ENCODE measurements at regions not wholly inside any gene's neighbourhood (a gene's known extent, or its start where the extent isn't known, plus 50 kb on each side); places are given as distances from the start of the nearest gene placed in this dataset.

DNA sequence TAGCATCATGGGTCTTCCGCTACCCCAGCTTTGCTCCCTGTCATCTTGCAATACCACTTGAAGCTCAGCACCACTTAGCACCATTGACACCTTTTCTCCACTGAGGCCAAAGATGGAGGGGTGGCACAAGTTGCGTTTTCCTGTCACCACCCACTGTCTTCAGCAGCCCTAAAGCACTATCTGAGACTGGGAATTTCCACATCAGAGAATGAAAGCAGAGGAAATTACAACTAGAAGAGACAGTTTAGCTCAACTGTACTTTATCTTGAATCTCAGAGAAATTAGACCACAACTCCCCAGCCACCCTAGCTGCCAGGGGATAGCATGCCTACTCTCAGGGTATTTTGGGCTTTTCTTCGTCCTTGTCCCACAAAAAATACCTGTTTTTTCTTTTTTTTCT is 111.0 kb downstream of the DDIT4L start:
- intact Hi-C loops (cut with micrococcal nuclease), result no loop called here

DNA sequence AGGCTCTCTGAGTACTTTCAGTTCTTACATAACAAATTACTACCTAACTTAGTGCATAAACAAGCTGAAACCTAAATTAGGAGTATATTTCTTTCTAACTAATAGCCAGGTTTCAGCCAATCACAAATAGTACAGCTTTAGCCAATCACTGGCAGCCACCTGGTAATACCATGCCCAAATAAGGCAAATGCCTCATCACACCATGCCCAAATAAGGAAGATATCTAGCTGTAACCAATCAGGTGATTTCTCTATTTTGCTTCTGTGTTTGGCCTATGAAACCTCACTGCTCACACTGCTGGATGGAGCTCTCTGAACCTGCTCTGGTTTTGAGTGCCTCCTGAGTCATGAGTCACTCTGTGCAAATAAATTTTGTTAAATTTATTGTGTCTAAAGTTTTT is 113.5 kb downstream of the DDIT4L start:
- H3K27me3 ChIP-seq (ENCODE audit: control insufficient read depth in 2 of 2, insufficient read depth in 2 of 2, low read length in 2 of 2), result no peaks in the 10 kb centered on the region
- no peak overlapping the region for H3K4me3 ChIP-seq (replicated peaks in 1 of 3; ENCODE audit: low read depth in 2 of 3, low read length in 3 of 3)
- TF ChIP-seq CTCF (IDR thresholded peaks at IDR 0.05), result no peak
- H3K36me3 Mint-ChIP-seq, result no peaks in the 10 kb centered on the region
- H3K27ac ChIP-seq (ENCODE audit: low read depth in 1 of 2, low read length in 2 of 2), result no peak overlapping the region
- DNase-seq, result no peak
- H3K4me1 Mint-ChIP-seq, result peaks cover under 1% of the 10 kb centered on the region
- H3K9ac ChIP-seq (ENCODE audit: insufficient read depth, low read length, poor library complexity, severe bottlenecking), result no peak overlapping the region
- no peak overlapping the region for H2AFZ ChIP-seq (ENCODE audit: insufficient read depth, low read depth, low read length, poor library complexity, severe bottlenecking)
- no peak overlapping the region for H3K4me2 ChIP-seq (replicated peaks; ENCODE audit: extremely low read depth, low read length, poor library complexity, severe bottlenecking)
- peaks cover 0 to 6% (median 0%) of the 10 kb centered on the region in 7 donors for H3K9me3 Mint-ChIP-seq
- no peaks in the 10 kb centered on the region for H3K79me2 ChIP-seq (ENCODE audit: insufficient read depth, low read length)
- peaks cover 3 to 4% (median 3%) of the 10 kb centered on the region in 3 donors for H3K27me3 Mint-ChIP-seq (ENCODE audit: low read depth in 3 of 3)
- H3K36me3 ChIP-seq (replicated peaks in 1 of 2; ENCODE audit: control insufficient read depth in 1 of 2, insufficient read depth in 2 of 2, low read length in 2 of 2), result no peaks in the 10 kb centered on the region
- H3K4me3 Mint-ChIP-seq, result no peak overlapping the region
- no peaks in the 10 kb centered on the region for H3K9me3 ChIP-seq (replicated peaks in 1 of 2; ENCODE audit: control insufficient read depth in 1 of 2, insufficient read depth in 1 of 2, low read length in 2 of 2)
- peak overlapping the region in 1 of 7 donors; percentile 49 for H3K27ac Mint-ChIP-seq
- H3K4me1 ChIP-seq (ENCODE audit: control insufficient read depth in 1 of 2, insufficient read depth in 2 of 2, low read length in 2 of 2), result no peaks in the 10 kb centered on the region
- intact Hi-C loops (cut with micrococcal nuclease), result no loop called here
- H4K20me1 ChIP-seq (ENCODE audit: insufficient read depth, low read length), result no peaks in the 10 kb centered on the region

More for the DNA sequence above, 111.0 kb downstream of the DDIT4L start:
- H3K36me3 ChIP-seq (replicated peaks in 1 of 2; ENCODE audit: control insufficient read depth in 1 of 2, insufficient read depth in 2 of 2, low read length in 2 of 2), result no peaks in the 10 kb centered on the region
- 83% methylated on average over 2 of the region's 3 CpGs for WGBS (ENCODE audit: insufficient coverage)
- no peak overlapping the region for H3K4me3 Mint-ChIP-seq
- no peak overlapping the region for H3K9ac ChIP-seq (ENCODE audit: insufficient read depth, low read length, poor library complexity, severe bottlenecking)
- no peak for TF ChIP-seq CTCF (IDR thresholded peaks at IDR 0.05)
- H3K36me3 Mint-ChIP-seq, result no peaks in the 10 kb centered on the region
- no peaks in the 10 kb centered on the region for H4K20me1 ChIP-seq (ENCODE audit: insufficient read depth, low read length)
- no peak overlapping the region for H3K4me2 ChIP-seq (replicated peaks; ENCODE audit: extremely low read depth, low read length, poor library complexity, severe bottlenecking)
- H3K4me3 ChIP-seq (replicated peaks in 1 of 3; ENCODE audit: low read depth in 2 of 3, low read length in 3 of 3), result no peak overlapping the region
- no peaks in the 10 kb centered on the region for H3K79me2 ChIP-seq (ENCODE audit: insufficient read depth, low read length)
- no peak overlapping the region for H3K27ac ChIP-seq (ENCODE audit: low read depth in 1 of 2, low read length in 2 of 2)
- no peak overlapping the region for H2AFZ ChIP-seq (ENCODE audit: insufficient read depth, low read depth, low read length, poor library complexity, severe bottlenecking)
- no peaks in the 10 kb centered on the region for H3K27me3 ChIP-seq (ENCODE audit: control insufficient read depth in 2 of 2, insufficient read depth in 2 of 2, low read length in 2 of 2)
- peaks cover 0 to 6% (median 0%) of the 10 kb centered on the region in 7 donors for H3K9me3 Mint-ChIP-seq
- H3K4me1 Mint-ChIP-seq, result peaks cover 11% of the 10 kb centered on the region
- DNase-seq, result no peak
- H3K27ac Mint-ChIP-seq, result no peak overlapping the region
- H3K27me3 Mint-ChIP-seq (ENCODE audit: low read depth in 3 of 3), result peaks cover 3 to 4% (median 3%) of the 10 kb centered on the region in 3 donors
- peaks cover 3 to 5% of the 10 kb centered on the region in 2 donors for H3K4me1 ChIP-seq (ENCODE audit: control insufficient read depth in 1 of 2, insufficient read depth in 2 of 2, low read length in 2 of 2)
- H3K9me3 ChIP-seq (replicated peaks in 1 of 2; ENCODE audit: control insufficient read depth in 1 of 2, insufficient read depth in 1 of 2, low read length in 2 of 2), result no peaks in the 10 kb centered on the region
